ENCODE measurements at regions not wholly inside any gene's neighbourhood (a gene's known extent, or its start where the extent isn't known, plus 50 kb on each side); places are given as distances from the start of the nearest gene placed in this dataset.

DNA sequence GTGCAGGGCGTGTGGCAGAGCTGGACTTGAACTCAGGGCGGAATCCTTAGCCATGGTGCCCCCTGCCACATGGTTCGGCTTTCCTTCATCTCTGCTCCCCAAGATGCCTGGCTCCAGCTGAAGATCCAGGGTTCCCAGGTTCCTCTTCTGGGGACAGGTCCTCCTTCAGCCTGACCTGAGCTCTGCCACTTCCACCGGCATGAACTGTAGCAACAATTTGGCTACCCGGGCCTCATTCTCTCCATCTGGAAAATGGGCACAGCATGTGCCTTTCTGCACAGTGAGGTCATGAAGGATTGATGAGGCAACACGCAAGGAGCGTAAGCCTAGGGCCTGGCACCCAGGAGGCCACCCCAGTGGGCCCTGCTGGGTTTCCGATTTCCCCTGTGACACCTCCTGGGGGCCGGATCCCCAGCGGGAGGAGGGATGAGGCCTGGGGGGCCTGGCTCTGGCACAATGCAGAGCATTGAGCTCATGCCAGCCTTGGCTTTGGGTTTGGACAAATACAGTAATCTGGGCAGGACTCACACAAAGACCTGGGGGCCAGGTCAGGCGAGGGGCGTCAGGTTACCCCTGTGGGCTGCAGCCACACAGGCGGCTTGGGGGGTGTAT is 74.0 kb downstream of the CEBPB start:
- ATAC-seq (replicated peaks): no peak
- Mint-ChIP-seq H3K4me1 (ENCODE audit: low read depth in 2 of 2) (peaks cover 3% of the 10 kb centered on the region in 2 donors), H3K27ac (no peak overlapping the region)

DNA sequence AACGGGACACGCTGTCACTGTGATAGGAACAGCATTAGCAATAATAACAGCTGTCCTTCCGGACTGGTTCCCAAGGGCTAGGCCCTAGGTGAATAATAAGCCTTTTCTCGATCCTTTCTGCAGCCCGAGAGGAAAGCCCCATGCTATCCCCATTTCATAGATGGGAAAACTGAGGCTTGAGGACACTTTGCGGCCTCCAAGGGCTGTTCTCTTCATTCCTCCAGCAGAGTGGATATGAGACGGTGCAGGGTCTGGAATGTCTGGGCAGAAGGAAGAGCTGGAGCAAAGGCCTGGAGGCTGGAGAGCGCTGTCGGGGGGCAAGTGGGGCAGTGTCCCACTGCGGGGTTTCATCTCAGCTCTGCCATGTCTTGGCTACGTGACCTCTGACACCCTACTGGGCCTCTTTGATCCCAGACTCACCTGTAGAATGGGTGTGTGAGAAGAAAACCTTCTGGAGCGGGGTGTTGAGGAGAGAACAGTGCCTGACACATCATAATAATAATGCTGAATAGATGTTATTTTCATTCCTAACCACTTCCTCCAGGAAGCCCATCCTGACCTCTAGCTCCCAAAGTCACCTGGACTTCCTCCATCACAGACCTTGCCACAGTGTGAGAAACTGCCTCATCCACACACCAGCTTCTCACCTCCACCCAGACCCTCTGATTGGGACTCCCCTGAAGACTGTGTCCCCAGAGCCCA is 74.8 kb downstream of the CEBPB start:
- DNase-seq: no peak
- Mint-ChIP-seq H3K4me3 (no peak overlapping the region), H3K4me1 (ENCODE audit: low read depth in 2 of 2) (peaks cover 0 to 3% of the 10 kb centered on the region in 2 donors), H3K36me3 (ENCODE audit: insufficient read depth) (no peaks in the 10 kb centered on the region), H3K27me3 (peaks cover 11 to 28% of the 10 kb centered on the region in 2 donors), H3K27ac (no peak overlapping the region), H3K9me3 (no peaks in the 10 kb centered on the region)
- ATAC-seq (replicated peaks): no peak

More for the DNA sequence above, 74.0 kb downstream of the CEBPB start:
- no peaks in the 10 kb centered on the region for H3K36me3 Mint-ChIP-seq (ENCODE audit: insufficient read depth)
- no peaks in the 10 kb centered on the region for H3K9me3 Mint-ChIP-seq
- DNase-seq: no peak
- no peak overlapping the region for H3K4me3 Mint-ChIP-seq
- peaks cover 5 to 20% of the 10 kb centered on the region in 2 donors for H3K27me3 Mint-ChIP-seq

DNA sequence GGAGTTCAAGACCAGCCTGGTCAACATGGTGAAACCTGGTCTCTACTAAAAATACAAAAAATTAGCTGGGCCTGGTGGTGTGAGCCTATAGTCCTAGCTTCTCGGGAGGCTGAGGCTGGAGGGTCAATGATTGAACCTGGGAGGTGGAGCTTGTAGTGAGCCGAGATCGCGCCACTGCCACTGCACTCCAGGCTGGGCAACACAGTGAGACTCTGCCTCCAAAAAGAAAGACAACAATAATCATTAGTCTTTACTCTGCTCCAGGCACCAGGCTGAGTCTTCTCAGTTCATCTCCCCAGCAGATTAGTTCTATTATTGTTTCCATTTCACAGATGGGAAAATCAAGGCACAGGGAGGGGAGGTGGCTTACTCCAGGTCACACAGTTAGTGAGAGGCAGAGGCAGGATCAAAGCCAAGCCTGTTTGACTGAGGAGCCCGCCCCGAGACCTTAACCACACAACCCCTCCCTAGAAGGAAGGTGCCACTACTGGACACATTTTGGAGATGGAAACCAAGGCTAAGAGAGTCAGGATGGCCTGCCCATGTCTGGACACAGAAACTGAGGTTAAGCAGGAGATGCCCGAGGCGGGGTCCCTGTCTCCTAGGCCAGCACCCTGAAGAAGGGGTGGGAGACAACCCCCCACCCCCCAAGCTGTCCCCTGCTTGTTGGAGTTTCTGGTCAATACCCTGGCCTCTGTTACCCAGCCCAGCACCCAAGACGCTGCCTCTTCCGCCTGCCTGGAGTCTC is 75.8 kb downstream of the CEBPB start:
- H3K4me3 Mint-ChIP-seq: no peak overlapping the region

DNA sequence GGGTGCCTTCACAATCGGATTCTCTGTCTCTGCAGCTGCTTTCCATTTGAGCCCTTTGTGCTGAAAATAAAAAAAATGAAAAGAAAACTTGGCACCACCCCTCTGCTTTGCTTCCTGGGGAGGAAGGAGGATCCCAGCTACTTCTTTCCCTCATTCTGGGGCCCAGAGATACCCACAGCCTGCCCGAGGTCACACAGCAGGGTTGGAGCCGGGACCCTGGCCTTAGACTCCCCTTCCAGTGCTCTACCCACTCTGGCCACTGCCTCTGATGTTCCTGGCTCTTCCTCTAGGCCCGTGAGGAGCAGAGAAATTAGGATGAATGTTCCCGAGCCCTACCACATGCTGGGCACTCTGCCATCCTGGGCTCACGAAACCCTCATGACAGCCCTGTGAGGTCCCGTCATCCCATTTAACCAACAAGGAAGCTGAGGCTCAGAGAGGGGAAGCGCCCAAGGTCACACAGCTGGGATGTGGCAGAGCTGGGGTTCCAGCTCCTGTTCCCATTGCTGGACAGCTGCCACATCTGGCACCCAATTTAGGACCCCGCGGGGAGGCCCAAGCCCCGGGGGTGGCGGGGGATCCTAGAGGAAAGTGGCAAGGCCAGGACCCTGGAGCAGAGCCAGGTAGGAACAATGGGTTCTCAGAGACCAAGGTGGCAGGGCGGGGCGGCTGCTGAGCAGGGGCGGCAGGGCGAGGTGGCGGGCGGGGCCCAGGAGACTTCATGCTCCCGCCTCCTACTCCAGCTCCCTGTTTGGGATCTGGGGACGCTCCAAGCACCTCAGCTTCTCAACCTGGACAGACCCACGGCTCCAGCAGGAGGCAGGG is 76.6 kb downstream of the CEBPB start:
- Mint-ChIP-seq H3K4me3 (no peak overlapping the region), H3K36me3 (ENCODE audit: insufficient read depth) (no peaks in the 10 kb centered on the region), H3K9me3 (no peaks in the 10 kb centered on the region), H3K4me1 (ENCODE audit: low read depth in 2 of 2) (peaks cover 0 to 3% of the 10 kb centered on the region in 2 donors), H3K27me3 (peaks cover 28 to 46% of the 10 kb centered on the region in 2 donors), H3K27ac (peak overlapping the region in 1 of 2 donors; percentile 34)
- ATAC-seq (replicated peaks) (no peak), DNase-seq (no peak)

More for the DNA sequence above, 75.8 kb downstream of the CEBPB start:
- peak overlapping the region in 1 of 2 donors; percentile 34 for H3K27ac Mint-ChIP-seq
- peaks cover 0 to 3% of the 10 kb centered on the region in 2 donors for H3K4me1 Mint-ChIP-seq (ENCODE audit: low read depth in 2 of 2)
- H3K9me3 Mint-ChIP-seq: no peaks in the 10 kb centered on the region
- H3K36me3 Mint-ChIP-seq (ENCODE audit: insufficient read depth): no peaks in the 10 kb centered on the region
- no peak for DNase-seq
- no peak for ATAC-seq (replicated peaks)
- H3K27me3 Mint-ChIP-seq: peaks cover 21 to 39% of the 10 kb centered on the region in 2 donors

DNA sequence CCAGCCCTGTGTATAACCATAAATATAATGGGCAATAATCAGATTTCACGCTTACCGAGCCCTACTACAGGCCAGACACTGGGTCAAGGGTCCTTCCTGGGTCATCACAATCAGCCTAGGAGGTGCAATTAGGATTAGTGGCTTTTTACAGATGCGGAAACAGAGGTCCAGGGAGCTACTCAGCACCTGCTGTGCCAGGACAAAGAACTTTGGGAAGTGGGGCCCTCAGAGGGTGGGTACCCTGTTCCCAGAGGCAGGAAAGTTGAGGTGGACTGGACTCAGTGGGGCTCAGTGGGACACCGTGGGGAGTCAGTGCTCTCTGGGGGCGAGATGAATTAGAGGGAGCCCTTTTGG is 77.2 kb downstream of the CEBPB start:
- Mint-ChIP-seq H3K4me1 (ENCODE audit: low read depth in 2 of 2) (peaks cover 0 to 3% of the 10 kb centered on the region in 2 donors), H3K27me3 (peaks cover 30 to 49% of the 10 kb centered on the region in 2 donors), H3K27ac (no peak overlapping the region), H3K36me3 (ENCODE audit: insufficient read depth) (no peaks in the 10 kb centered on the region), H3K4me3 (no peak overlapping the region), H3K9me3 (no peaks in the 10 kb centered on the region)
- DNase-seq (no peak), ATAC-seq (replicated peaks) (no peak)

DNA sequence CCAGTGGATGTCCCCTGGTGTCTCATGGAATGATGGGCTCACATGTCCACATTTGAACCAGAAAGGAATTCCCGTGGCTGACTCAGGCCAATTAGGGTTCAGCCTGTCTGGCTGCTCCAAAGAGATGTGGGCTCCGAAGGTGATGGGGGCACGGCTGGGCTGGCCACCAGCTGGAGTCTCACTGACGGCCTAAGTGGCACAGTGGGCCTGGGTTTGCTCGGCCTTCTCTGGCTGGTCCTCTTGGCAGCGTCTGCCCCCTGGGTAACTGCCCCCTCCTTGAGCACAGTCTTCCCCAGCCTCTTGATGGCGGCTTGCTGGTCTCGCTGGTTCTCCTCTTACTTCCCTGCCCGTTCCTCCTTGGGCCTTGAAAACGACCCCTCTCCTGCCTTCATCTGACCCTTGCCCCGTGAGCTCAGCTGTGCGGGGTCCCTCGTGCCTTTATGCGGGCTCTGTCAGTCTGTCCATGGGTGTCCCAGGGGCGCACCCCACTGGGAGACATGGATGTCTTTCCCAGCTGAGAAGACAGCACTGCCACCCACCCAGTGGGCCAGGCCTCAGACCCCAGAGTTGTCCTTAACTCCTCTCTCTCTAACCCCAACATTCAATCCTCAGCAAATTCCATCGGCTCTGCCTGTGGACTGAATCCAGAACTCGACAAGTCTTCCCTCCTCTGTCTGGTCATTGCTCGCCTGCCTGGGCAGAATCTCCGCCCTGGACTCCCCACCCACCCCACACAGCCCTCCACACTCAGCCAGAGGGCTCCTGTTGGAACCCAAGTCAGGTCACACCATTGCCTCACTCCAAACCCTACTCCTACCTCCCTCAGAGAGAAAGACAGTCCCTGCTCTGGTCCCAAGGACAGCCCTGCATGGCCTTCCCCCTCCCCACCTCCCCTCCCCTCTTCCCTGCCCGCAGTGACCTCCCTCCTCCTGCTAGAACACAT is 78.7 kb downstream of the CEBPB start:
- no peak for ATAC-seq (replicated peaks)
- DNase-seq: no peak
- no peaks in the 10 kb centered on the region for H3K9me3 Mint-ChIP-seq
- H3K4me1 Mint-ChIP-seq (ENCODE audit: low read depth in 2 of 2): peaks cover 0 to 3% of the 10 kb centered on the region in 2 donors
- H3K36me3 Mint-ChIP-seq (ENCODE audit: insufficient read depth): no peaks in the 10 kb centered on the region
- peak overlapping the region in 1 of 2 donors; percentile 81 for H3K27ac Mint-ChIP-seq
- H3K27me3 Mint-ChIP-seq: peaks cover 36 to 56% of the 10 kb centered on the region in 2 donors
- H3K4me3 Mint-ChIP-seq: no peak overlapping the region

DNA sequence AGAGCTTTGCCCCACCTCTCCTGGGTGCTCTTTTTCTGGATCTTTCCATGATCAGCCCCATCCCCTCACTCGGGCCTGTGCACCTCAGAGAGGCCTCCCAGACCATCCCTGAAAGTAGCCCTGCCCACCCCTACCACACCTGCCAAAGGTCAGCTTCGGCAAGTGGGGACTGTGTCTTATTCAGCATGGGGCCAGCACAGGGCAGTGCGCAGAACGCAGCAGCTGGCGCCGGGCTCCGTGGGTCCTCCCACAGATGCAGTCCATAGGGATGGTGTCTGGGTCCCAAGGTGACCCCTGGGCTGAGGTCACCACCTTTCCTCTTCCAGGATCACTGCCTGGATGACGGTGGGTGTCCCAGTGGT is 79.4 kb downstream of the CEBPB start:
- no peak for DNase-seq
- H3K27ac Mint-ChIP-seq: no peak overlapping the region
- H3K4me3 Mint-ChIP-seq: no peak overlapping the region

DNA sequence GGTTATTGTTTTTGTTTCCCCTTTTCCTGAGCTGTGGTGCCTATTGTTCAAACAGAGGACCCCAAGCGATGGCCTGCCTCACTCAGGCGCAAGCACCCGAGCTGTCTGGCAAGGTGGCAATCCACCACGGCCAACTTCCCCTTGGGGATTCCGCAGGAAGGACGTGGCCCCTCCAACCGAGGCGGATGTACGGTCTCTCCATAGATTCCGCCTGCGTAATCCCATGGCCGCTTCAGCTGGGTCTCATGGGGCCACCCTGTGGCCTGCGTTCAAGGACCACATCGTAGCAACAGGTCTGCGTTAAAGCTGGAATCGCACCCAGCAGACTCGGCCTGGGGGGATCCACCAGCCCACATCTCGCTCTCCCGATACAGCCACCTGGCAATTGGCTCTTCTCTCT is 79.9 kb downstream of the CEBPB start:
- H3K27me3 Mint-ChIP-seq: peaks cover 36 to 57% of the 10 kb centered on the region in 2 donors
- no peak overlapping the region for H3K4me3 Mint-ChIP-seq
- DNase-seq: no peak

More for the DNA sequence above, 79.4 kb downstream of the CEBPB start:
- ATAC-seq (replicated peaks): no peak
- H3K36me3 Mint-ChIP-seq (ENCODE audit: insufficient read depth): no peaks in the 10 kb centered on the region
- no peaks in the 10 kb centered on the region for H3K9me3 Mint-ChIP-seq
- H3K4me1 Mint-ChIP-seq (ENCODE audit: low read depth in 2 of 2): peaks cover 0 to 3% of the 10 kb centered on the region in 2 donors
- peaks cover 36 to 56% of the 10 kb centered on the region in 2 donors for H3K27me3 Mint-ChIP-seq

DNA sequence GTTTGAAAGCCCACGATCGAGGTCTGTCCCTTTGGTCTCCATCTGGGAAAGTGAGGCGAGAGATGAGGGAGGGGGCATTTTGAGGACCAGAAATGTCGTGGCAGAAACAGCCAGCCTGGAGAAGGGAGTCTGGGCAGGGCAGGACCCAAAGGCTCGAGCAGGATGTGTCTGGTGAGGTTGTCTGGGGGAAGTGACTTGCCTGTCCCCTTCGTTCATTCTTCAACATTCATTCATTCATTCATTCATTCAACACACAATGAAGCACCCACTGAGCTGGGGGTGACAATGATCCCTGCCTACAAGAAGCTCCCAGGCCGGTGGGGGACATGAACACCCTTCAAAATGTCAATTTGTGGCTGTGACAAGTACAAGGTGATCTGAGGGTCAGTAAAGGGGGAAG is 80.5 kb downstream of the CEBPB start:
- Mint-ChIP-seq H3K4me3 (no peak overlapping the region), H3K36me3 (ENCODE audit: insufficient read depth) (no peaks in the 10 kb centered on the region), H3K4me1 (ENCODE audit: low read depth in 2 of 2) (no peaks in the 10 kb centered on the region), H3K27me3 (peaks cover 36 to 63% of the 10 kb centered on the region in 2 donors), H3K9me3 (no peaks in the 10 kb centered on the region), H3K27ac (no peak overlapping the region)
- ATAC-seq (replicated peaks) (no peak), DNase-seq (no peak)

More for the DNA sequence above, 79.9 kb downstream of the CEBPB start:
- Mint-ChIP-seq H3K4me1 (ENCODE audit: low read depth in 2 of 2) (peaks cover 0 to 3% of the 10 kb centered on the region in 2 donors), H3K27ac (no peak overlapping the region), H3K9me3 (no peaks in the 10 kb centered on the region), H3K36me3 (ENCODE audit: insufficient read depth) (no peaks in the 10 kb centered on the region)
- no peak for ATAC-seq (replicated peaks)

DNA sequence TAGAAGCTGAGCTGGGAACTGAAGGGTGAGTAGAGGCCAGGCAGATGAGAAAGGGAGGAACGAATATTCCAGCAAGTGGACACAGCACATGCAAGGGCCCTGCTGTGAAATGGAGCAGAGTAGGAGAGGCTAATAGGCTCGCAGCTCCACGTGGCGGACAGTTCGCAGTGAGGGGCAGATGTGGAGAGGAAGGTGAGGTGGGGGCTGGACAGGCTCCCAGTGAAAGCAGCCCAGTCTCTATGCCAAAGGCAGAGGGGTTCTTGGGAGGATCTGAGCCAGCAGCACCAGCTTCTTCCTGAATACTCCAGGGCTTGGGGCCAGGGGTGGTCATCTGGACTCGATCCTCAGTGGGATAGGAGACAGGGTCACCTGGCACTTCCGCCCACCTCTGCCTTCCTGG is 81.0 kb downstream of the CEBPB start:
- Mint-ChIP-seq H3K27me3 (peaks cover 36 to 68% of the 10 kb centered on the region in 2 donors), H3K27ac (peak overlapping the region in 1 of 2 donors; percentile 24), H3K9me3 (no peaks in the 10 kb centered on the region), H3K4me1 (ENCODE audit: low read depth in 2 of 2) (no peaks in the 10 kb centered on the region), H3K4me3 (no peak overlapping the region), H3K36me3 (ENCODE audit: insufficient read depth) (no peaks in the 10 kb centered on the region)
- DNase-seq (no peak), ATAC-seq (replicated peaks) (no peak)

DNA sequence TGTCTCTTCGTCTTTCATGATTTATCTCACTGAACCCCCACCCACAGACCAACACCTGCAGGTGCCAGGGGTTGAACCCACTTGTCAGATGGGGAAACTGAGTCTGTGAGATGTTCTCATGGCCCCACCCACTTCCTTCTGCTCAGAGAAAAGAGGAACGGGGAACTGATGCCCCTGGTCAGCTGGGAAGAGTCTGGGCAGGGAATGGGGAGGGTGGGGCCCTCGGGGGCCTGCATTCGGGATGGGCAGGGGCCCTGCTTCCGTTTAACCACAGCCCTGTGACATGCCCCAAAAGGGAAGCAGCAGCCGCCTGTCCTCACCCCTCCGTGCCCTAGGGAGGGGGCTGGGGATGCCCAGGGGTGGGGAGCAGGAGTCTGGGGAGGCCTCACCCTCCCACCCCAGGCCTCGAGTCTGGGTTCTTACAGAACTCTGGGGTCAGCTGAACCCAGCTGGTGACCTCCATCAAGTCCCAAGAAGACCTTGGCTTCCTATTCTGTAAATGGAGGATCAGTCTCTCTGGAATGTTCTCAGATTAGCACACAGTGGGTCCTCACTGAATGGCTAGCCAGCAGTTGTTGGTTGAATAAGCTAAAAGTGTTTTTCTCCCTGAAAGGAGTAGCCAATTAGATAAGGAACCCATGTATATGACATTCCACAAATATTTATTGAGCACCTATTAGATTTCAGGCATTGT is 81.5 kb downstream of the CEBPB start:
- Mint-ChIP-seq H3K27me3 (peaks cover 39 to 69% of the 10 kb centered on the region in 2 donors), H3K27ac (peak overlapping the region in 1 of 2 donors; percentile 24), H3K4me3 (no peak overlapping the region), H3K36me3 (ENCODE audit: insufficient read depth) (no peaks in the 10 kb centered on the region), H3K9me3 (no peaks in the 10 kb centered on the region), H3K4me1 (ENCODE audit: low read depth in 2 of 2) (no peaks in the 10 kb centered on the region)
- ATAC-seq (replicated peaks) (no peak), DNase-seq (no peak)

All from effector memory CD8-positive, alpha-beta T cell (primary cell).